ENCODE measurements at regions not wholly inside any gene's neighbourhood (a gene's known extent, or its start where the extent isn't known, plus 50 kb on each side); places are given as distances from the start of the nearest gene placed in this dataset.

- Histone ChIP-seq H3K4me1 (no peaks in the 10 kb centered on the region), H3K4me3 (no peak overlapping the region), H3K27me3 (no peaks in the 10 kb centered on the region), H3K36me3 (no peaks in the 10 kb centered on the region), H3K27ac (no peak overlapping the region), H3K9me3 (no peaks in the 10 kb centered on the region)
- intact Hi-C loops (cut with DNase I): no loop called here
- TF ChIP-seq, protein P1, sequence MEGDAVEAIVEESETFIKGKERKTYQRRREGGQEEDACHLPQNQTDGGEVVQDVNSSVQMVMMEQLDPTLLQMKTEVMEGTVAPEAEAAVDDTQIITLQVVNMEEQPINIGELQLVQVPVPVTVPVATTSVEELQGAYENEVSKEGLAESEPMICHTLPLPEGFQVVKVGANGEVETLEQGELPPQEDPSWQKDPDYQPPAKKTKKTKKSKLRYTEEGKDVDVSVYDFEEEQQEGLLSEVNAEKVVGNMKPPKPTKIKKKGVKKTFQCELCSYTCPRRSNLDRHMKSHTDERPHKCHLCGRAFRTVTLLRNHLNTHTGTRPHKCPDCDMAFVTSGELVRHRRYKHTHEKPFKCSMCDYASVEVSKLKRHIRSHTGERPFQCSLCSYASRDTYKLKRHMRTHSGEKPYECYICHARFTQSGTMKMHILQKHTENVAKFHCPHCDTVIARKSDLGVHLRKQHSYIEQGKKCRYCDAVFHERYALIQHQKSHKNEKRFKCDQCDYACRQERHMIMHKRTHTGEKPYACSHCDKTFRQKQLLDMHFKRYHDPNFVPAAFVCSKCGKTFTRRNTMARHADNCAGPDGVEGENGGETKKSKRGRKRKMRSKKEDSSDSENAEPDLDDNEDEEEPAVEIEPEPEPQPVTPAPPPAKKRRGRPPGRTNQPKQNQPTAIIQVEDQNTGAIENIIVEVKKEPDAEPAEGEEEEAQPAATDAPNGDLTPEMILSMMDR (IDR thresholded peaks at IDR 0.05): no peak
- TF ChIP-seq POLR2AphosphoS5 (IDR thresholded peaks at IDR 0.05; ENCODE audit: insufficient read depth in 1 of 2, low read depth in 1 of 2) (no peak), POLR2A (IDR thresholded peaks at IDR 0.05) (no peak)
- DNase-seq (ENCODE audit: extremely low spot score in 2 of 2): no peak
Measured at GRCh38 chr11:116281173-116282160, 491.3 kb downstream of the BUD13 start.

DNA sequence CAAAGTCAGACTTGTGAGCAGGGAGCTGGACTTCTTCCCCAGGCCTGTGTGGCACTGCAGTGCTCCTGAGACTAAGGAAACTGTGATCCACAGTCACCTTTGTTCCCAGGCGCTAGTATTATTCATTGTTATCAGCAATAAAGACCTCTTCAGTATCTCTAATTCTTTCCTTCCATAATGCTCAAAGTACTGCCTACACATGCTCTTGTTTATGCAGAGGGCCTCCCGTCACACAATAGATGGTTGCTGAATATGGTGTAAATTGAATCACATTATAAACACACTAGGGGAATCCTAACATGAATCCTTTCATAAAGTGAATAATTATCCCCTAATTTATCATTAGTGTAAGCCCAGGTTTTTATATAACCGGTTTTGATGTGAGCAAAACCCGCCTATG, 493.3 kb downstream of the BUD13 start:
- H3K27ac ChIP-seq: no peak overlapping the region
- no peaks in the 10 kb centered on the region for H3K27me3 ChIP-seq
- H3K4me1 ChIP-seq: no peaks in the 10 kb centered on the region
- intact Hi-C loops (cut with DNase I): loop anchor here (5.0 kb wide), 1 partner anchor 942 kb away; no protein-coding TSS in a partner anchor
- DNase-seq (ENCODE audit: extremely low spot score in 2 of 2): no peak
- H3K4me3 ChIP-seq: no peak overlapping the region
- H3K9me3 ChIP-seq: no peaks in the 10 kb centered on the region
- no peaks in the 10 kb centered on the region for H3K36me3 ChIP-seq
- no peak for TF ChIP-seq POLR2A (IDR thresholded peaks at IDR 0.05)
- TF ChIP-seq, protein P1 (IDR thresholded peaks at IDR 0.05): no peak
- TF ChIP-seq POLR2AphosphoS5 (IDR thresholded peaks at IDR 0.05; ENCODE audit: insufficient read depth in 1 of 2, low read depth in 1 of 2): no peak

DNA sequence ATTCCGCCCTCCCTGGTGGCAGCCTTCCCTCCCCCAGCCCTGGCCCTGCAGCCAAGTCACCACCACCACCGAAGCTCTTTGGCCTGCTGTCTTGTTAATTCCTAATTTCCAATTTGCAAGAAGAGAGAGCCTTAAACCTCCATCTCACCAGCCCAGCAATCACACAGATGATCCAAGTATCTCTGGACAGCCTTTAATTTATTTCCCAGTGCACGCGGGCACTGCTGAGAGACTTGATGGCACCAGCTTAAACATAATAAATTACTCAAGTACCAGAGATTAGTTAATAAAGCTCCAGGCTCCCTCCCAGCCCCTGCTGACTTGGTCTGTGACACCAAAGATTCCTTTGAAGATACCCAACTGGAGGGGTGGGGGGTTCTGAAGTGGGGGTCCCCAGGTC, 494.7 kb downstream of the BUD13 start:
- Histone ChIP-seq H3K27ac (no peak overlapping the region), H3K4me3 (no peak overlapping the region), H3K4me1 (no peaks in the 10 kb centered on the region), H3K9me3 (no peaks in the 10 kb centered on the region), H3K36me3 (no peaks in the 10 kb centered on the region), H3K27me3 (no peaks in the 10 kb centered on the region)
- intact Hi-C loops (cut with DNase I): loop anchor here (5.0 kb wide), 1 partner anchor 941 kb away; no protein-coding TSS in a partner anchor
- no peak for DNase-seq (ENCODE audit: extremely low spot score in 2 of 2)
- TF ChIP-seq POLR2AphosphoS5 (IDR thresholded peaks at IDR 0.05; ENCODE audit: insufficient read depth in 1 of 2, low read depth in 1 of 2) (no peak), POLR2A (IDR thresholded peaks at IDR 0.05) (no peak)
- TF ChIP-seq, protein P1 (IDR thresholded peaks at IDR 0.05): no peak

GRCh38 chr11:116276051-116277044, 496.4 kb downstream of the BUD13 start:
- intact Hi-C loops (cut with DNase I): loop anchor here (5.0 kb wide), 1 partner anchor 939 kb away; no protein-coding TSS in a partner anchor
- Histone ChIP-seq H3K36me3 (no peaks in the 10 kb centered on the region), H3K4me3 (peak overlapping the region in 1 of 2 donors; percentile 26)

More at GRCh38 chr11:116276051-116277044, 496.4 kb downstream of the BUD13 start:
- H3K27me3 ChIP-seq: no peaks in the 10 kb centered on the region
- no peak overlapping the region for H3K27ac ChIP-seq
- H3K4me1 ChIP-seq: no peaks in the 10 kb centered on the region
- no peaks in the 10 kb centered on the region for H3K9me3 ChIP-seq
- TF ChIP-seq POLR2A (IDR thresholded peaks at IDR 0.05): no peak
- TF ChIP-seq, protein P1 (IDR thresholded peaks at IDR 0.05): peak; percentile 39 to 95 (median 91)
- no peak for TF ChIP-seq POLR2AphosphoS5 (IDR thresholded peaks at IDR 0.05; ENCODE audit: insufficient read depth in 1 of 2, low read depth in 1 of 2)
- no peak for DNase-seq (ENCODE audit: extremely low spot score in 2 of 2)
